ENCODE measurements at regions not wholly inside any gene's neighbourhood (a gene's known extent, or its start where the extent isn't known, plus 50 kb on each side); places are given as distances from the start of the nearest gene placed in this dataset.

GRCh38 chr3:43854283-43854682, 163.5 kb downstream of the ABHD5 start:
- DNase-seq (ENCODE audit: low read depth in 2 of 2), result peak in 1 of 2 donors; percentile 45
- Histone ChIP-seq H3K4me1 (ENCODE audit: control insufficient read depth, extremely low read depth, insufficient read depth, low read length) (peaks cover 4% of the 10 kb centered on the region), H3K27me3 (ENCODE audit: control insufficient read depth, insufficient read depth, low read length) (no peaks in the 10 kb centered on the region), H4K20me1 (ENCODE audit: control insufficient read depth, extremely low read depth, insufficient read depth, low read length) (no peaks in the 10 kb centered on the region), H3K9ac (ENCODE audit: insufficient read depth, low read length) (no peak overlapping the region), H3K36me3 (ENCODE audit: control insufficient read depth, insufficient read depth, low read length) (no peaks in the 10 kb centered on the region), H3K4me2 (ENCODE audit: extremely low read depth, insufficient read depth, low read length) (no peak overlapping the region), H3K27ac (ENCODE audit: insufficient read depth, low read length) (no peak overlapping the region), H3K4me3 (replicated peaks in 1 of 4; ENCODE audit: control extremely low read depth in 1 of 4, insufficient read depth in 1 of 4, low read depth in 3 of 4, low read length in 4 of 4) (no peak overlapping the region), H3K79me2 (ENCODE audit: control insufficient read depth, insufficient read depth, low read length) (no peaks in the 10 kb centered on the region), H3K9me3 (ENCODE audit: control insufficient read depth, insufficient read depth, low read depth, low read length) (no peaks in the 10 kb centered on the region), H2AFZ (ENCODE audit: low read length) (no peak overlapping the region)
- TF ChIP-seq CTCF (conservative IDR thresholded peaks at IDR 0.05 in 1 of 2, IDR thresholded peaks at IDR 0.05 in 1 of 2; ENCODE audit: low read depth in 1 of 2, low read length in 2 of 2) (no peak), EZH2 (IDR thresholded peaks at IDR 0.05; ENCODE audit: low read length, missing control alignments) (no peak)

DNA sequence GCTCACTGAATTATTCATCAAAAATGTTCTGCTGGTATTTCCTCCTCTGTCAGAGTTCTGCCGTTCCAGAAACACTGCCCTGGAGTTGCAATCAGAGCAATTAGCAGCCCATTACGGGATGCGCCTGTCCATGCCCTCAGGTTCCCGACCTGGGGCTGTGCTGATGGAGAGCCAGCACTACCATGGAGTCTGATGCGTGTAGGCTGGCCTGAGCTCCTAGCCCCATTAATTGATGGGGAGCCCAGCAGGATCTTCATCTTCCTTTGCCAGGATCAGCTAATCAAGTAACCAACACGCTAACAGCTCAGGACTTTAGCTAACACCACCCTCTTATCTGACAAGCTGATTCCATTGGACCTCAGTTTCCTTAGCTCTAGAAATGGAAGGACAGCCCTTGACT, 164.2 kb downstream of the ABHD5 start:
- no peak overlapping the region for H3K4me2 ChIP-seq (ENCODE audit: extremely low read depth, insufficient read depth, low read length)
- no peaks in the 10 kb centered on the region for H3K9me3 ChIP-seq (ENCODE audit: control insufficient read depth, insufficient read depth, low read depth, low read length)
- no peak overlapping the region for H3K27ac ChIP-seq (ENCODE audit: insufficient read depth, low read length)
- peaks cover 4% of the 10 kb centered on the region for H3K4me1 ChIP-seq (ENCODE audit: control insufficient read depth, extremely low read depth, insufficient read depth, low read length)
- H3K4me3 ChIP-seq (replicated peaks in 1 of 4; ENCODE audit: control extremely low read depth in 1 of 4, insufficient read depth in 1 of 4, low read depth in 3 of 4, low read length in 4 of 4), result no peak overlapping the region
- H3K36me3 ChIP-seq (ENCODE audit: control insufficient read depth, insufficient read depth, low read length), result no peaks in the 10 kb centered on the region
- H3K27me3 ChIP-seq (ENCODE audit: control insufficient read depth, insufficient read depth, low read length), result no peaks in the 10 kb centered on the region
- H3K9ac ChIP-seq (ENCODE audit: insufficient read depth, low read length), result no peak overlapping the region
- no peaks in the 10 kb centered on the region for H3K79me2 ChIP-seq (ENCODE audit: control insufficient read depth, insufficient read depth, low read length)
- H2AFZ ChIP-seq (ENCODE audit: low read length), result no peak overlapping the region
- no peaks in the 10 kb centered on the region for H4K20me1 ChIP-seq (ENCODE audit: control insufficient read depth, extremely low read depth, insufficient read depth, low read length)
- no peak for DNase-seq (ENCODE audit: low read depth in 2 of 2)
- no peak for TF ChIP-seq CTCF (conservative IDR thresholded peaks at IDR 0.05 in 1 of 2, IDR thresholded peaks at IDR 0.05 in 1 of 2; ENCODE audit: low read depth in 1 of 2, low read length in 2 of 2)
- TF ChIP-seq EZH2 (IDR thresholded peaks at IDR 0.05; ENCODE audit: low read length, missing control alignments), result no peak

GRCh38 chr3:43855674-43856299, 165.0 kb downstream of the ABHD5 start:
- H4K20me1 ChIP-seq (ENCODE audit: control insufficient read depth, extremely low read depth, insufficient read depth, low read length), result no peaks in the 10 kb centered on the region
- no peak overlapping the region for H3K27ac ChIP-seq (ENCODE audit: insufficient read depth, low read length)
- H3K4me3 ChIP-seq (replicated peaks in 1 of 4; ENCODE audit: control extremely low read depth in 1 of 4, insufficient read depth in 1 of 4, low read depth in 3 of 4, low read length in 4 of 4), result no peak overlapping the region
- H3K4me2 ChIP-seq (ENCODE audit: extremely low read depth, insufficient read depth, low read length), result no peak overlapping the region
- H3K4me1 ChIP-seq (ENCODE audit: control insufficient read depth, extremely low read depth, insufficient read depth, low read length), result peaks cover 4% of the 10 kb centered on the region
- no peaks in the 10 kb centered on the region for H3K79me2 ChIP-seq (ENCODE audit: control insufficient read depth, insufficient read depth, low read length)
- no peaks in the 10 kb centered on the region for H3K27me3 ChIP-seq (ENCODE audit: control insufficient read depth, insufficient read depth, low read length)
- H3K9ac ChIP-seq (ENCODE audit: insufficient read depth, low read length), result no peak overlapping the region
- no peaks in the 10 kb centered on the region for H3K9me3 ChIP-seq (ENCODE audit: control insufficient read depth, insufficient read depth, low read depth, low read length)
- no peak overlapping the region for H2AFZ ChIP-seq (ENCODE audit: low read length)
- TF ChIP-seq CTCF (conservative IDR thresholded peaks at IDR 0.05 in 1 of 2, IDR thresholded peaks at IDR 0.05 in 1 of 2; ENCODE audit: low read depth in 1 of 2, low read length in 2 of 2), result peak; percentile 58 to 89
- no peak for TF ChIP-seq EZH2 (IDR thresholded peaks at IDR 0.05; ENCODE audit: low read length, missing control alignments)
- peak; percentile 46 to 69 for DNase-seq (ENCODE audit: low read depth in 2 of 2)
- no peaks in the 10 kb centered on the region for H3K36me3 ChIP-seq (ENCODE audit: control insufficient read depth, insufficient read depth, low read length)

Data from fibroblast of lung (primary cell).